ENCODE measurements at regions not wholly inside any gene's neighbourhood (a gene's known extent, or its start where the extent isn't known, plus 50 kb on each side); places are given as distances from the start of the nearest gene placed in this dataset.

- no peak for TF ChIP-seq ZNF274 (IDR thresholded peaks at IDR 0.05; ENCODE audit: insufficient read depth, insufficient read length)
- TF ChIP-seq RCOR1 (conservative IDR thresholded peaks at IDR 0.05; ENCODE audit: low read depth, low read length) = no peak
- no peak for TF ChIP-seq HDAC2 (IDR thresholded peaks at IDR 0.05)
- no peak for TF ChIP-seq CTCF (IDR thresholded peaks at IDR 0.05 in 2 of 3, conservative IDR thresholded peaks at IDR 0.05 in 1 of 3; ENCODE audit: control insufficient read depth in 2 of 3, extremely low read depth in 1 of 3, insufficient read depth in 1 of 3, low read depth in 3 of 3, low read length in 3 of 3)
- TF ChIP-seq ATF3 (IDR thresholded peaks at IDR 0.05; ENCODE audit: borderline replicate concordance, extremely low read depth, low read depth, low read length) = no peak
- TF ChIP-seq YBX1 (IDR thresholded peaks at IDR 0.05) = no peak
- no peak for TF ChIP-seq POLR2A (IDR thresholded peaks at IDR 0.05; ENCODE audit: low read depth, low read length)
- TF ChIP-seq TCF12 (IDR thresholded peaks at IDR 0.05; ENCODE audit: low read depth, low read length) = no peak
- no peak for TF ChIP-seq MAX (IDR thresholded peaks at IDR 0.05; ENCODE audit: low read depth, low read length)
Observed at GRCh38 chr2:49830846-49831245, 676.5 kb upstream of the FSHR start.
